ENCODE measurements at regions not wholly inside any gene's neighbourhood (a gene's known extent, or its start where the extent isn't known, plus 50 kb on each side); places are given as distances from the start of the nearest gene placed in this dataset.

DNA sequence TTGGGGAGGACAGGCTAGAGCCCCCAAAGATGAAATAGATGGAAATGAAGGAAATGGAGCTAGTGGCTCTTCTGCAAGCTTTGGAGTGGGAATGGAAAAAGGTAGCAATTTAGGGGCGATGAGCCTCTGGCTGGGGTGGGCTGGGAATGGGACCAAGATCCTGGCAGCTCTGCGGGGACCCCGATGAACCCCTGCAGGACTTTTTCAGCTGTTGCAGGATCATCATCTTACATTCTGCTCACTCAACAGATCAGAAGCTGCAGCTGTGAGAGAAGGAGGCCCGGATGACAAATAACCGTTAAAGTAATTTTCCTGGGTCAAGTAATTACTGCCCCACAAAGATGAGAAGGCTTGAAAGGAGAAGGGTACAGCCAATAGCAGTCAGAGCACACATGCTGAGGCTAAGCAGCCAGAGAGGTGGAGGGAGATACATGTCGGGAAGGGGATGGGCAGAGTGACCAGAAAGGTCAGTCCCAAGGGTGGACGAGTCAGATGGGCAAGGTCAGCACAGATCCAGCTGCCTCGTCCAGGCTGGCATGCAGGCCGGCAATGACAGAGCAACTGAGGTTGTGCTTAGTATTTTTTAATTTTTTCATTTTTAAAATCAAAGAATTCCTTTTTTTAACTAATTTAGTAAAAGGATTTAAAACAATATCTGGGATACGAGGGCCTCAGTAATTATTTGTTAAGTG is 245.0 kb upstream of the RAB6C start:
- Mint-ChIP-seq H3K4me3 (no peak overlapping the region), H3K36me3 (no peaks in the 10 kb centered on the region), H3K4me1 (ENCODE audit: low read depth) (no peaks in the 10 kb centered on the region), H3K27ac (no peak overlapping the region), H3K9me3 (ENCODE audit: low read depth) (no peaks in the 10 kb centered on the region), H3K27me3 (no peaks in the 10 kb centered on the region)

DNA sequence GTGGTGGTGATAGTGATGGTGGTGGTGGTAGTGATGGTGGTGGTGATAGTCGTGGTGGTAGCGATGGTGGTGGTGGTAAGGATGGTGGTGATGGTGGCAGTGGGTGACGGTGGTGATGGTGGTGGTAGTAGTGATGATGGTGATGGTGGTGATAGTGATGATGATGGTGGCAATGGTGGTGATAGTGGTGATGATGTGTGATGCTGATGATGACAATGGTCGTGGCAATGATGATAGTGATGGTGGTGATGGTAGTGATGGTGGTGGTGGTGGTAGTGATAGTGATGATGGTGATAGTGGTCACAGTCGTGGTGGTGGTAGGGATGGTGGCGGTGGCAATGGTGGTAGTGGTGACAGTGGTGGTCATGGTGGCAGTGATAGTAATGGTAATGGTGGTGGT is 243.9 kb upstream of the RAB6C start:
- no peaks in the 10 kb centered on the region for H3K9me3 Mint-ChIP-seq (ENCODE audit: low read depth)
- H3K36me3 Mint-ChIP-seq, result no peaks in the 10 kb centered on the region
- H3K27me3 Mint-ChIP-seq, result no peaks in the 10 kb centered on the region
- H3K4me1 Mint-ChIP-seq (ENCODE audit: low read depth), result no peaks in the 10 kb centered on the region
- no peak overlapping the region for H3K4me3 Mint-ChIP-seq
- no peak overlapping the region for H3K27ac Mint-ChIP-seq

DNA sequence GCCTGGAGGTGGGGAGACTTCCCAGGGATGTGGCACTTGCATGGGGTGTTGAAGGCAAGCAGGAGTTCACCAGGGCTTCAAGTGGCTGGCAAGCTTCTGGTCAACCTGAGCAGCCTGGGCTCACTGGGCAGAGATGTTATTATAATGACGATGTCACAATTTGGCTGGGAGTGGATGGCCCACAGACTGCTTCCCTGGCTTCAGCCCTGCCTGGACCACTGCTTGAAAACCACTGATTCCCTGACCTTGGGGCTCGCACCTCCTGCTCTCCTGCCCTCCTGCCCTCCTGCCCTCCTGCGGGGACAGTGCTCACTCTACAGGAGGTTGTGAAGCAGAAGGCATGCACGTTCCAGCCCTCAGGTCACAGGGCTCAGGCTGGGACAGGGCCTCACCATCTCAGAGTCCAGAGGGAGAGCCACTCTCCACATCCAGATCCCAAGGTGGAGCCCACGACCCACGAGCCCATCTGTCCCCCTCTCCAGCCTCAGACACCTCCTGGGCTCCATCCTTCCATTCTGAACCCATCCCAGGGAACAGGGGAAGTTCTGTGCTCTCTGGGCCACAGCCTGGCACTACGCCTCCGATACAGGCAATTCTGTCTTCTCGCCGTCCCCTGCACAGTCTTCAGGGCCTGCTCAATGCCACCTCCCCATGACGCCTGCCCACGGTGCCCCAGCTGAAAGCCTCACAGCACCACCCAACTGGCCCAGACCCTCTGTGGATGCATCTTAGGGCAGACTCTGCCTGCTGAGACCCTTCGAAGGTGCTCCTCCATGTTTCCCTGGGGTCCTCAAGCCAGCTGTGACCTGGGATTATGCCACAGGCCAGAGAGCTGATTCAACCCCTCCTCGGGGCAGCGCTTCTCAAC is 241.6 kb upstream of the RAB6C start:
- H3K27ac Mint-ChIP-seq, result no peak overlapping the region
- H3K27me3 Mint-ChIP-seq, result no peaks in the 10 kb centered on the region
- no peaks in the 10 kb centered on the region for H3K9me3 Mint-ChIP-seq (ENCODE audit: low read depth)
- no peaks in the 10 kb centered on the region for H3K36me3 Mint-ChIP-seq
- no peaks in the 10 kb centered on the region for H3K4me1 Mint-ChIP-seq (ENCODE audit: low read depth)
- H3K4me3 Mint-ChIP-seq, result no peak overlapping the region

- Mint-ChIP-seq H3K36me3 (no peaks in the 10 kb centered on the region), H3K27me3 (no peaks in the 10 kb centered on the region)
Observed at GRCh38 chr2:129738799-129739198, 240.7 kb upstream of the RAB6C start.

DNA sequence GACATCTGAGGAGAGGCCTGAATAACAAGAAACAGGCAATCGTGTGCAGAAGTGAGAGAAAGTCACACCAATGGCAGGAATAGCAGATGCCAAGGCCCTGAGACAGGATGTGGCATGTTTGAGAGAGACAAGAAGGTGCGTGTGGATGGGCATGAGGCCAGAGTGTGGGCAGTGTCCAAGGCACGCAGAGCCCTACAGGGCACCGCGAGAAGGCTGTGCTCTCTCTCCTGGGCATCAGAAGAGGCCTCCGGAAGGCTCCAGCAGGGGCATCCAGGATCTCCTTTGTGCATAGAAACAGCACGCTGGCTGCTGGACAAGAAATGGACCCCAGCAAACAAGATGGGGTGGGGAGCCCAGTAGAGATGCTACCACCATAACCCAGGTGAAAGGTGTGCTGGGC is 239.0 kb upstream of the RAB6C start:
- no peaks in the 10 kb centered on the region for H3K4me1 Mint-ChIP-seq (ENCODE audit: low read depth)

More at GRCh38 chr2:129738799-129739198, 240.7 kb upstream of the RAB6C start:
- H3K9me3 Mint-ChIP-seq (ENCODE audit: low read depth), result no peaks in the 10 kb centered on the region
- no peak overlapping the region for H3K27ac Mint-ChIP-seq
- no peaks in the 10 kb centered on the region for H3K4me1 Mint-ChIP-seq (ENCODE audit: low read depth)
- no peak overlapping the region for H3K4me3 Mint-ChIP-seq

DNA sequence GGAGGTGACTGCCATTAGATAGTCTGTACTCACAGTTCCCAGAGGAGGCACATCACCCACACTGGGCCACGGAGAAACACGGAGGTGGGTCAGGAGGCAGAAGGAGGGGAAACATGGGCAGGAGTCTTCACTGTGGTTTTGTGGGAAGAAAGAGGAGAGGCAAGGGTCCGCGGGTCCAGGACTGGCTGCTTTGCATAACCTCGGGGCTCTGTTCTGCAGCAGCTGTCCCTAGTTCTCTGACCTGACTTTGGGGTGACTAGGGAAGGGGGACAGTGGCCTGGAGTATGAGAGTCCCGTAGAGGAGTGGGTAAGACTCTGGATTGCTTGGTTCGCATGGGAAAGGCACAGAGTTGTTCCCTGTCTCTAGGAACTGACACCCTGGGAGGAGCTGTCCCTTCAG is 238.3 kb upstream of the RAB6C start:
- H3K27ac Mint-ChIP-seq, result no peak overlapping the region
- no peaks in the 10 kb centered on the region for H3K27me3 Mint-ChIP-seq
- no peaks in the 10 kb centered on the region for H3K36me3 Mint-ChIP-seq

More for the DNA sequence above, 239.0 kb upstream of the RAB6C start:
- Mint-ChIP-seq H3K4me3 (no peak overlapping the region), H3K36me3 (no peaks in the 10 kb centered on the region), H3K9me3 (ENCODE audit: low read depth) (no peaks in the 10 kb centered on the region), H3K27me3 (no peaks in the 10 kb centered on the region), H3K27ac (no peak overlapping the region)

DNA sequence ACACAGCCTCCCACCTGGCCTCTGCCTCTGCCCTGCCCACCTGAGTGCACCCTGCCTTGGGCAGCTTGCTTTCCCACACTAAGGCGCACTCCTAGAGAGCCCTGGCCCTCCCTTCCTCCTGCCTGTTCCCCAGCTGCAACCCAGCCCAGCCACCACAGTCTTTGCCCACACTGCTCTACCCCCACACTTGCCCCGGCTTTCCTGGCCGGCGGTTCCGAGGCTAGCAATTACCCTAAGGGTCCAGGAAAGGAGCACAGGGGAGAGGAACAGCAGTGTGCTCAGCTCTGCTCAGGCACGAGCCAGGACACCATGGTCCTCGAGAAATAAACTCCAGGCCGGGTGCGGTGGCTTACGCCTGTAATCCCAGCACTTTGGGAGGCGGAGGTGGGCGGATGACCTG is 237.8 kb upstream of the RAB6C start:
- H3K27ac Mint-ChIP-seq, result no peak overlapping the region
- no peaks in the 10 kb centered on the region for H3K36me3 Mint-ChIP-seq
- H3K27me3 Mint-ChIP-seq, result no peaks in the 10 kb centered on the region
- no peaks in the 10 kb centered on the region for H3K9me3 Mint-ChIP-seq (ENCODE audit: low read depth)
- H3K4me1 Mint-ChIP-seq (ENCODE audit: low read depth), result no peaks in the 10 kb centered on the region
- no peak overlapping the region for H3K4me3 Mint-ChIP-seq

More for the DNA sequence above, 238.3 kb upstream of the RAB6C start:
- Mint-ChIP-seq H3K4me3 (no peak overlapping the region), H3K4me1 (ENCODE audit: low read depth) (no peaks in the 10 kb centered on the region), H3K9me3 (ENCODE audit: low read depth) (no peaks in the 10 kb centered on the region)

- Mint-ChIP-seq H3K27me3 (no peaks in the 10 kb centered on the region), H3K4me1 (ENCODE audit: low read depth) (no peaks in the 10 kb centered on the region), H3K27ac (no peak overlapping the region), H3K36me3 (no peaks in the 10 kb centered on the region), H3K9me3 (ENCODE audit: low read depth) (no peaks in the 10 kb centered on the region), H3K4me3 (no peak overlapping the region)
Observed at GRCh38 chr2:129742415-129743180, 236.9 kb upstream of the RAB6C start.

DNA sequence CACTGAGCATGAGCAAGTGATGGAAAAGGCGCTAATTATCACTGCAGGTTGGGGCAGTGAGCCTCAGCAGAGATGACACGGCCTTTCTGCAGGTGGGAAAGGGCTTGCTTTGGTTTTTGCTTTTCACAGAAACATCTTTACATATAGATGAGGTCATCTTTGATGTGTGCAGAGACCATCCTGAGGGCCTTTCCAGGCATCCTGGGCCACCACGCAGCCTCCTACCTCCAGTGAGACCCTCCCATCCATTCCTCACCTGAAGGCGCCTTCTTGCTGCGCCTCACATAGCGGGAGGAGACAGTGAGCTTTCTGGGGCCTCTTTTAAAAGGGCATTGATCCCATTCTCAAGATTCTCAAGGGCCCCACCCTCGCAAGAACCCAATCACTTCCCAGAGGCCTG is 235.3 kb upstream of the RAB6C start:
- Mint-ChIP-seq H3K27ac (no peak overlapping the region), H3K9me3 (ENCODE audit: low read depth) (no peaks in the 10 kb centered on the region), H3K27me3 (peaks cover 2% of the 10 kb centered on the region), H3K36me3 (no peaks in the 10 kb centered on the region), H3K4me1 (ENCODE audit: low read depth) (no peaks in the 10 kb centered on the region), H3K4me3 (no peak overlapping the region)

- H3K4me1 Mint-ChIP-seq (ENCODE audit: low read depth), result no peaks in the 10 kb centered on the region
- H3K36me3 Mint-ChIP-seq, result no peaks in the 10 kb centered on the region
- H3K27ac Mint-ChIP-seq, result no peak overlapping the region
- no peaks in the 10 kb centered on the region for H3K9me3 Mint-ChIP-seq (ENCODE audit: low read depth)
- H3K27me3 Mint-ChIP-seq, result peaks cover 2% of the 10 kb centered on the region
- H3K4me3 Mint-ChIP-seq, result no peak overlapping the region
Observed at GRCh38 chr2:129744649-129745048, 234.8 kb upstream of the RAB6C start.

DNA sequence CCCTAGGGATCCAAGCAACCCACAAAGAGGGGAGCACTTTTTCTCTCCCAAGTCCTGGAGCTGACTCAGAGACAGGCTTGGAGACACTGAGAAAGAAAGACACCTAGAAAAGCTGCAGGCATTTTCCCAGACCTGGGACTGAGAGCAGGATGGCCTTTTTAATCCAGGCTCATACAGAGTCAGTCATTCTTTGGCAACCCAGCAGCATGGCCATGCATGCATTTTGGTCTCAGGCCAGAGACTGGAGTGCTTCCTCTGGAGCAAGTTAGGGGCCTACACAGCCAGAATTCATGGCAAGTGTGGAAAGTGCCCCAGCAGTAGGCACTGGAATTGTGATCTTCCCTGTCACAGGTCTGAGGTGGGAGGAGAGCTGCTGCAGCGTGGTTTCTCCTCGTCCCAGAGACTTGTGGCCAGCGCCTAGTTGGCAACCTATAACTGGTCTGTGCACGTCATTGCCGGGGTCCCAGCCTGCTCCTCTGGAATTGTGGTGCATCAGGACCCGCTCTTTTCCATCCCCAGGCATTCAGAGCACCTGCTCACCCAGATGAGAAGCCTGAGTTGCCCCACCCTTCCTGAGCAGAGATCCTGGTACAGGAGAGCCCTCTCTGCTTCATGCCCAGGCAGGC is 231.9 kb upstream of the RAB6C start:
- Mint-ChIP-seq H3K9me3 (ENCODE audit: low read depth) (no peaks in the 10 kb centered on the region), H3K27ac (no peak overlapping the region), H3K4me3 (no peak overlapping the region), H3K4me1 (ENCODE audit: low read depth) (no peaks in the 10 kb centered on the region), H3K36me3 (no peaks in the 10 kb centered on the region), H3K27me3 (peaks cover 3% of the 10 kb centered on the region)

DNA sequence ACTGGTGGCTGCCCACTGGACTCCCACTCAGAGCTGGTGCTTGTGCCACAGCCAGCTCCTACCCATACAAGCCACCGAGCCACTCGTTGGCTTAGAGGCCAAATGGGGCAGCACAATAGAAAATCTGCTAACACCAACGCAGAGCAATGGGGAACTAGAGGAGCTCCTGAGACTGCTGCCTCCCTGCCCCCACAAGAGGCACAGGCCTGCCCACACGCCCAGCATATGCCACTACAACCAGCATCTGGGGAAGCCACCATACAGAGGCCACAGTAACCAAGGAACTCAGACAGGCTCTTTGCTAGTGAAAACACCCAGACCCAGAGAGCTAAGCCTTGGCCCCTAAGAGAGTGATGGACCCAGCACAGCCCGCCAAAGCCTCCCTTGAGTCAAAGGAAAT is 231.2 kb upstream of the RAB6C start:
- Mint-ChIP-seq H3K27me3 (peaks cover 3% of the 10 kb centered on the region), H3K4me3 (no peak overlapping the region), H3K36me3 (no peaks in the 10 kb centered on the region), H3K27ac (no peak overlapping the region), H3K4me1 (ENCODE audit: low read depth) (no peaks in the 10 kb centered on the region), H3K9me3 (ENCODE audit: low read depth) (no peaks in the 10 kb centered on the region)

- H3K4me3 Mint-ChIP-seq, result no peak overlapping the region
Observed at GRCh38 chr2:129748653-129749052, 230.8 kb upstream of the RAB6C start.

DNA sequence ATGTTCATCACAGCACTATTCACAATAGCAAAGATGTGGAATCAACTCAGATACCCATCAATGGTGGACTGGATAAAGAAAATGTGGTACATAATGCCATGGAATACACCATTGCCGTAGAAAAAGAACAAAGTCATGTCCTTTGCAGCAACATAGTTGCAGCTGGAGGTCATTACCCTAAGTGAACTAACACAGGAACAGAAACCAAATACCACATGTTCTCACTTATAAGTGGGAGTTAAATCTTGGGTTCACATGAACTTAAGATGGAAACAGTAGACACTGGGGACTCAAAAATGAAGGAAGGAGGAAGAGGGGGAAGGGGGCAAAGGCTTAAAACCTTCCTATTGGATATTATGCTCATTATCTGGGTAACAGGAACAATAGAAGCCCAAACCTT is 228.1 kb upstream of the RAB6C start:
- Mint-ChIP-seq H3K27ac (no peak overlapping the region), H3K4me1 (ENCODE audit: low read depth) (no peaks in the 10 kb centered on the region), H3K36me3 (no peaks in the 10 kb centered on the region), H3K9me3 (ENCODE audit: low read depth) (no peaks in the 10 kb centered on the region), H3K4me3 (no peak overlapping the region), H3K27me3 (peaks cover 3% of the 10 kb centered on the region)

More at GRCh38 chr2:129748653-129749052, 230.8 kb upstream of the RAB6C start:
- Mint-ChIP-seq H3K36me3 (no peaks in the 10 kb centered on the region), H3K27me3 (peaks cover 3% of the 10 kb centered on the region), H3K9me3 (ENCODE audit: low read depth) (no peaks in the 10 kb centered on the region), H3K4me1 (ENCODE audit: low read depth) (no peaks in the 10 kb centered on the region), H3K27ac (no peak overlapping the region)

DNA sequence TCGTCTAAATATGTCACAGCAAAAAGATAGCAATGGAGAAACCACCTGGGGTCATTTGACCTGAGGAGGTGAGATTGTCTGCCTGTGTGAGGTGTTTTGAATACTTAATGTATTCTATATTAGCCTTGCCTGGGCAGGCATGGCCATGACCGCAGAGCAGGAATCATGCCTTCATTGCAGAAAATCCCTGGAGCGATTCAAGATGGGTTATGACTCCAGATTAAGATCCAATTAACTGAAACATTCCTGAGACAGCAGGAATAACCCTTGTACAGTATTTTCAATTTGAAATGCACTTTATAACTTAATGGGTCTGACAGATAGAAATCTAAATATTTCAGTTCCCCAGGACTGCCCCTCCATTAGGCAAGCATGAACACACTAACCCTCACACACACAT is 227.3 kb upstream of the RAB6C start:
- Mint-ChIP-seq H3K9me3 (ENCODE audit: low read depth) (no peaks in the 10 kb centered on the region), H3K27ac (no peak overlapping the region), H3K27me3 (peaks cover 3% of the 10 kb centered on the region), H3K4me1 (ENCODE audit: low read depth) (no peaks in the 10 kb centered on the region), H3K4me3 (no peak overlapping the region), H3K36me3 (no peaks in the 10 kb centered on the region)
